IPS-NIHi7 (cell line): ENCODE measurements at regions not wholly inside any gene's neighbourhood (a gene's known extent, or its start where the extent isn't known, plus 50 kb on each side); places are given as distances from the start of the nearest gene placed in this dataset.

Experiments used
- DNase-seq: peaks from one replicate; pipeline ENCODE4 v3.0.0; 2012; ENCODE audit warnings: mixed read lengths; ENCODE audit errors: extremely low spot score

DNA sequence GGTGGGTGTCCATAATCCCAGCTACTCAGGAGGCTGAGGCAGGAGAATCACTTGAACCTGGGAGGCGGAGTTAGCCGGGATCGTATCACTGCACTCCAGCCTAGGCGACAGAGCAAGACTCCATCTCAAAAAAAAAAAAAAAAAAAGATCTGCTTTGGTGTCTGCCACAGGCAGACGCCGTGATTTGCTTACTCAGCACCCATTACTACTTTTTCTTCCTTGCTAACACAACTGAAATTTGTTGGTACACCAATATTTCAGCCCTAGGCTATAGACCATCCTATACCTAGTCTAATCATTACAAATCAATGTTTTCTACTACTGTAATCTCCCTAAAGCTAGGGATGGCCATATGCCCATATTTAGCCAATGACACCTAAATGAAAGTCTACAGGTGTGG is 53.5 kb upstream of the PARD3 start:
- DNase-seq: no peak

DNA sequence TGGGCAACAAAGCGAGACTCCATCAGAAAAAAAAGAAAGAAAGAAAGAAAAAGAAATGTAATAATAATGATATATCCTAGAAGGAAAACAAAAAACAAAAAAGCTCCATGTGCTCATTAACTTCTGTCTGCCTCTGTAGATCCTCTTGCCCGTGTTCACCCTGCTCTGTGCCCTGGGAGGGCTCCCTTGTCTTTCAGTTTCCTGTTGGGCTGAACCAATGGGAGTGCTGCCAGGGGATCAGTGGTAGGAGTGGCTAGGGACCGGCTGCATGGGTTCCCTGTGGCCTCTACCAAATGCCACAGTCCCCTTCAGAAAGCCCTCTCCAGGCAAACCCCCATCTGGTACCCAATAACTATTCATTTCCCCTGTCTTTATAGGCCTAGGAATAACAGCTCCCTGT is 51.8 kb upstream of the PARD3 start:
- peak; percentile 38 for DNase-seq
